Testis (tissue), 2 donors: ENCODE measurements at regions not wholly inside any gene's neighbourhood (a gene's known extent, or its start where the extent isn't known, plus 50 kb on each side); places are given as distances from the start of the nearest gene placed in this dataset.

Experiments used
- DNase-seq: peaks from one replicate; pipeline ENCODE4 v3.0.0-alpha.2; 2019
- H3K27ac ChIP-seq, 2 donors: fragments of 200-600 bp; sonication (generic); one replicate each; pipeline ENCODE4 v1.5.1; 2019
- H3K27me3 ChIP-seq: fragments of 200-600 bp; sonication (generic); one replicate; pipeline ENCODE4 v1.5.1; 2019
- H3K36me3 ChIP-seq: fragments of 200-600 bp; sonication (generic); one replicate; pipeline ENCODE4 v1.5.1; 2017; ENCODE audit warnings: low read depth; ENCODE audit errors: missing control alignments
- H3K4me1 ChIP-seq: fragments of 200-600 bp; sonication (generic); one replicate; pipeline ENCODE4 v1.5.1; 2019
- H3K4me3 ChIP-seq, 2 donors: fragments of 200-600 bp; sonication (generic); one replicate each; pipeline ENCODE4 v1.5.1; 2017 to 2019
- H3K9me3 ChIP-seq: fragments of 200-600 bp; sonication (generic); one replicate; pipeline ENCODE4 v1.5.1; 2017
- POLR2A ChIP-seq: fragments of 450-650 bp; IDR thresholded peaks from one replicate; pipeline ENCODE4 v1.6.1; 2017; ENCODE audit warnings: antibody characterized with exemption, mild to moderate bottlenecking, moderate library complexity
- WGBS, 2 donors: methylation state at CpG; one replicate each; pipeline ENCODE4 v1.1.5; 2018; 5-methylcytosine and 5-hydroxymethylcytosine counted together
- intact Hi-C: fragments of 100-400 bp; cut with DNase I; formaldehyde crosslinking; loops from one replicate; pipeline ENCODE4 v1.15.1; 2023; ENCODE audit warnings: low total_unique reads
- TF ChIP-seq, protein P1 (sequence below), 3 experiments: fragments of 450-650 bp in 2 of 3; fragments of 200-600 bp in 1 of 3; sonication (generic) in 1 of 3; IDR thresholded peaks; one replicate each; pipeline ENCODE4 v1.5.1; 2016 to 2019; ENCODE audit warnings: antibody characterized with exemption in 3 of 3, mild to moderate bottlenecking in 2 of 3, moderate library complexity in 1 of 3

- WGBS, 2 donors, result 84 to 91% methylated on average over 4 of the region's 4 CpGs
- intact Hi-C loops, result no loop called here
These were observed 421.4 kb upstream of the ID4 start for GRCh38 chr6:19415605-19416326.

GRCh38 chr6:19416811-19417210 is 420.4 kb upstream of the ID4 start:
- DNase-seq, result no peak
- Histone ChIP-seq H3K36me3 (no peaks in the 10 kb centered on the region), H3K9me3 (no peaks in the 10 kb centered on the region), H3K4me3 (no peak overlapping the region), H3K27ac (no peak overlapping the region), H3K27me3 (no peaks in the 10 kb centered on the region), H3K4me1 (no peaks in the 10 kb centered on the region)
- TF ChIP-seq POLR2A, result no peak
- TF ChIP-seq, protein P1, sequence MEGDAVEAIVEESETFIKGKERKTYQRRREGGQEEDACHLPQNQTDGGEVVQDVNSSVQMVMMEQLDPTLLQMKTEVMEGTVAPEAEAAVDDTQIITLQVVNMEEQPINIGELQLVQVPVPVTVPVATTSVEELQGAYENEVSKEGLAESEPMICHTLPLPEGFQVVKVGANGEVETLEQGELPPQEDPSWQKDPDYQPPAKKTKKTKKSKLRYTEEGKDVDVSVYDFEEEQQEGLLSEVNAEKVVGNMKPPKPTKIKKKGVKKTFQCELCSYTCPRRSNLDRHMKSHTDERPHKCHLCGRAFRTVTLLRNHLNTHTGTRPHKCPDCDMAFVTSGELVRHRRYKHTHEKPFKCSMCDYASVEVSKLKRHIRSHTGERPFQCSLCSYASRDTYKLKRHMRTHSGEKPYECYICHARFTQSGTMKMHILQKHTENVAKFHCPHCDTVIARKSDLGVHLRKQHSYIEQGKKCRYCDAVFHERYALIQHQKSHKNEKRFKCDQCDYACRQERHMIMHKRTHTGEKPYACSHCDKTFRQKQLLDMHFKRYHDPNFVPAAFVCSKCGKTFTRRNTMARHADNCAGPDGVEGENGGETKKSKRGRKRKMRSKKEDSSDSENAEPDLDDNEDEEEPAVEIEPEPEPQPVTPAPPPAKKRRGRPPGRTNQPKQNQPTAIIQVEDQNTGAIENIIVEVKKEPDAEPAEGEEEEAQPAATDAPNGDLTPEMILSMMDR (IDR thresholded peaks at IDR 0.05), result no peak
- intact Hi-C loops, result no loop called here

More at GRCh38 chr6:19415605-19416326, 421.4 kb upstream of the ID4 start:
- Histone ChIP-seq H3K4me1 (no peaks in the 10 kb centered on the region), H3K27me3 (no peaks in the 10 kb centered on the region), H3K36me3 (no peaks in the 10 kb centered on the region), H3K9me3 (no peaks in the 10 kb centered on the region), H3K27ac (no peak overlapping the region), H3K4me3 (no peak overlapping the region)
- TF ChIP-seq, protein P1 (IDR thresholded peaks at IDR 0.05), result no peak
- no peak for TF ChIP-seq POLR2A
- no peak for DNase-seq

- H3K4me1 ChIP-seq, result no peaks in the 10 kb centered on the region
- no peaks in the 10 kb centered on the region for H3K36me3 ChIP-seq
- no peak overlapping the region for H3K4me3 ChIP-seq
- DNase-seq, result no peak
- intact Hi-C loops, result no loop called here
- H3K27ac ChIP-seq, result no peak overlapping the region
- H3K27me3 ChIP-seq, result no peaks in the 10 kb centered on the region
- no peaks in the 10 kb centered on the region for H3K9me3 ChIP-seq
- TF ChIP-seq, protein P1 (IDR thresholded peaks at IDR 0.05), result no peak
- TF ChIP-seq POLR2A, result no peak
These were observed 419.5 kb upstream of the ID4 start for GRCh38 chr6:19417713-19418112.

DNA sequence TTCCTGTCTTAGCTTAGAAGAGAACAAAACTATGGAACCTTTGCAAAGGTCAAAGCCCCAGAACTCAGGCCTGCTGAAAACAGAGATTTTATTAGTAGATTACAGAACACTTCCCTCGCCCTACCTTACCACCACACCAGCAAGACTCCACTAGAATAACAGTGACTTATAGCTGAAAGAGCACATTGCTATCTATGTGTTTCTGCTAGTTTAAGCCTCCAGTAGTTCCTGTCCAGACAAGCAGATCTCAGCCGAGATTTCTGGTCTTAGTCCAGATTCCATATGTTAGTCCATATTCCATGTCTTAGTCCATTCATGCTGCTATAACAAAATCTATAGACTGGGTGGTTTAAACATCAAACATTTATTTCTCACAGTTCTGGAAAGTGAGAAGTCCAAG is 412.3 kb upstream of the ID4 start:
- Histone ChIP-seq H3K36me3 (no peaks in the 10 kb centered on the region), H3K9me3 (no peaks in the 10 kb centered on the region), H3K27ac (no peak overlapping the region), H3K27me3 (no peaks in the 10 kb centered on the region), H3K4me3 (no peak overlapping the region), H3K4me1 (no peaks in the 10 kb centered on the region)
- 60 to 77% methylated on average over 2 of the region's 2 CpGs for WGBS, 2 donors
- intact Hi-C loops, result no loop called here
- TF ChIP-seq, protein P1 (IDR thresholded peaks at IDR 0.05), result no peak
- TF ChIP-seq POLR2A, result no peak
- DNase-seq, result no peak

DNA sequence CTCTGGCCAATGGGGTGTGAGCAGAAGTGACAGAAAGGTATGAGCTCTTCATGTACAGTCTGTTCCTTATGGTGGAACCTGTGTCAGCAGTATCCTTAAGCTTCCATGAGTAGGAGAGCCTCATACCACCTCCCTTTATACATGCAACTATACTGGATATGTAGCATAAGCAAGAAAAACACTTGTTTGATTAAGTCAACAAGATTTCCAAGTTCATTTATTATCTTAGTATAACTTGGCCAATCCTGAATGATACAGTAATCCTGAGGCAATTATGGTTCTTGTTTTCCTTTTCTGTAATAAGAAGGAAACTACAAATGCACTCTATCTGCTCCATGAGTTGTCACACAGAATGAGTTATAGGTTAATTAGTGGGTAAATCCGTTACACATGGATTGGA is 409.6 kb upstream of the ID4 start:
- Histone ChIP-seq H3K4me1 (no peaks in the 10 kb centered on the region), H3K4me3 (no peak overlapping the region), H3K27me3 (no peaks in the 10 kb centered on the region), H3K9me3 (no peaks in the 10 kb centered on the region), H3K36me3 (no peaks in the 10 kb centered on the region), H3K27ac (no peak overlapping the region)
- no peak for TF ChIP-seq POLR2A
- TF ChIP-seq, protein P1 (IDR thresholded peaks at IDR 0.05), result no peak
- DNase-seq, result no peak
- 46 to 56% methylated on average over 1 of the region's 1 CpG for WGBS, 2 donors
- intact Hi-C loops, result no loop called here
